Upper lobe of left lung (tissue), 4 donors: ENCODE measurements at regions not wholly inside any gene's neighbourhood (a gene's known extent, or its start where the extent isn't known, plus 50 kb on each side); places are given as distances from the start of the nearest gene placed in this dataset.

Experiments used
- POLR2AphosphoS5 ChIP-seq, 2 donors: sonication (generic); formaldehyde crosslinking; IDR thresholded peaks; one replicate each; pipeline ENCODE4 v1.5.1; 2017; ENCODE audit warnings: antibody characterized with exemption in 2 of 2
- TF ChIP-seq, protein P1 (sequence below), 6 experiments: fragments of 450-650 bp in 4 of 6; fragments of 200-600 bp in 2 of 6; sonication (generic) in 2 of 6; IDR thresholded peaks; one replicate each; pipeline ENCODE4 v1.5.1; 2016 to 2019; ENCODE audit warnings: antibody characterized with exemption in 6 of 6

DNA sequence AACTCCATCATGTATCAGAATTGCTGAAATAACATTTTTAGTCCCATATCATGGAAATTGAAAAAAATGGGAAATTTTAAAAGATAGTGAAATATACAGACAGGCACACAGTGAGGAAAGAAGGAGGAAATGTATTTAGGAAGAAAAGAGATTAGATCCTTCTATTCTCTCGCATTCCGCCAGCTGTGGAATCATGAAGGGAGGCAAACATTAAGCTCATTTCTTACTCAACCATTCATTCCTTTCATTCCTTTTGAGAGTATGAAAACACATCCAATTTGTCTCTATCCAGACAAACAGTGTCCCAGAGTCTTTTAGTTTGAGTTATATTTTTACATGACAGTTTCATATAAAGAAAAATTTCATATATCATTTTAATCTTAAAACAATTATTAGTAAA lies 52.5 kb upstream of the KCNMB2 start:
- TF ChIP-seq, protein P1, sequence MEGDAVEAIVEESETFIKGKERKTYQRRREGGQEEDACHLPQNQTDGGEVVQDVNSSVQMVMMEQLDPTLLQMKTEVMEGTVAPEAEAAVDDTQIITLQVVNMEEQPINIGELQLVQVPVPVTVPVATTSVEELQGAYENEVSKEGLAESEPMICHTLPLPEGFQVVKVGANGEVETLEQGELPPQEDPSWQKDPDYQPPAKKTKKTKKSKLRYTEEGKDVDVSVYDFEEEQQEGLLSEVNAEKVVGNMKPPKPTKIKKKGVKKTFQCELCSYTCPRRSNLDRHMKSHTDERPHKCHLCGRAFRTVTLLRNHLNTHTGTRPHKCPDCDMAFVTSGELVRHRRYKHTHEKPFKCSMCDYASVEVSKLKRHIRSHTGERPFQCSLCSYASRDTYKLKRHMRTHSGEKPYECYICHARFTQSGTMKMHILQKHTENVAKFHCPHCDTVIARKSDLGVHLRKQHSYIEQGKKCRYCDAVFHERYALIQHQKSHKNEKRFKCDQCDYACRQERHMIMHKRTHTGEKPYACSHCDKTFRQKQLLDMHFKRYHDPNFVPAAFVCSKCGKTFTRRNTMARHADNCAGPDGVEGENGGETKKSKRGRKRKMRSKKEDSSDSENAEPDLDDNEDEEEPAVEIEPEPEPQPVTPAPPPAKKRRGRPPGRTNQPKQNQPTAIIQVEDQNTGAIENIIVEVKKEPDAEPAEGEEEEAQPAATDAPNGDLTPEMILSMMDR (IDR thresholded peaks at IDR 0.05): no peak
- TF ChIP-seq POLR2AphosphoS5 (IDR thresholded peaks at IDR 0.05): no peak
